ENCODE measurements at regions not wholly inside any gene's neighbourhood (a gene's known extent, or its start where the extent isn't known, plus 50 kb on each side); places are given as distances from the start of the nearest gene placed in this dataset.

DNA sequence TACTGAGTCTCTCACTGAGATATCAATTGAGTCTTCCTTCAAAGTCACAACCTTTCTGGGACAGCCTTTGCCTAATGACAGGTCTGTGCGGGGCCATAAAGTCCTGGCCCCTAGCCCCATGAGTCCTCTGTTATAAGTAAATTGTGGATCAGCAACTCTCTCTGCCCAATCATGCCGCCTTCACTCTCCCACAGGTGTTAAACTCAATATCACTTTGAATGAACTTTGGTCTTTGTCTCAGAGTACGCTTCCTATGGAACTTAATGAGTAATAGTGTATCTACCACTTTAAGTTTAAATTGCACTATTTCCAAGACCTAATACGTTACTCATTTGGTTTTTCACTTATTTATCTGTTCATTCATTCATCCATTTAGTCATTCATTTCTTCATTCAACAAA is 826.4 kb downstream of the TUSC7 start:
- Histone ChIP-seq H3K4me3 (ENCODE audit: extremely low read depth in 1 of 4, insufficient read depth in 2 of 4, low read depth in 3 of 4, low read length in 4 of 4) (no peak overlapping the region), H2BK120ac (replicated peaks; ENCODE audit: low read depth, low read length) (no peak overlapping the region), H2AK5ac (ENCODE audit: low read depth, low read length) (no peak overlapping the region), H3K36me3 (ENCODE audit: control insufficient read depth in 2 of 4, insufficient read depth in 4 of 4, low read length in 3 of 4) (no peaks in the 10 kb centered on the region), H2BK20ac (ENCODE audit: low read length) (no peak overlapping the region), H3K4ac (replicated peaks; ENCODE audit: insufficient read length, low read depth, low read length) (no peak overlapping the region), H3K27ac (ENCODE audit: low read depth, low read length) (no peak overlapping the region), H2BK5ac (ENCODE audit: low read depth, low read length) (no peak overlapping the region), H2BK12ac (ENCODE audit: low read depth, low read length) (no peak overlapping the region), H4K91ac (replicated peaks; ENCODE audit: insufficient read length, low read length) (no peak overlapping the region), H3K4me2 (ENCODE audit: insufficient read depth in 1 of 2, low read depth in 2 of 2, low read length in 2 of 2) (no peak overlapping the region), H3K18ac (ENCODE audit: extremely low read depth, low read length) (no peak overlapping the region), H3K14ac (ENCODE audit: insufficient read length) (no peak overlapping the region), H2BK15ac (ENCODE audit: low read length) (no peak overlapping the region), H2AFZ (ENCODE audit: low read length) (no peak overlapping the region), H3K27me3 (replicated peaks in 1 of 4; ENCODE audit: control insufficient read depth in 3 of 4, extremely low read depth in 1 of 4, insufficient read depth in 3 of 4, low read length in 3 of 4) (peaks cover 0 to 2% (median 0%) of the 10 kb centered on the region in 4 experiments; a peak in 1 of 7 replicates), H3K4me1 (replicated peaks in 1 of 4; ENCODE audit: control insufficient read depth in 3 of 4, insufficient read depth in 4 of 4, low read length in 3 of 4) (no peaks in the 10 kb centered on the region), H3K79me2 (ENCODE audit: control insufficient read depth in 1 of 2, insufficient read depth in 2 of 2, low read length in 2 of 2) (no peaks in the 10 kb centered on the region), H4K20me1 (replicated peaks in 1 of 2; ENCODE audit: control insufficient read depth in 1 of 2, insufficient read depth in 2 of 2, low read length in 2 of 2) (no peaks in the 10 kb centered on the region), H3K23ac (ENCODE audit: insufficient read length) (no peak overlapping the region), H4K5ac (ENCODE audit: insufficient read length, low read depth, low read length) (no peak overlapping the region), H3K56ac (replicated peaks; ENCODE audit: insufficient read length, low read depth, low read length) (no peak overlapping the region), H3K79me1 (ENCODE audit: low read depth, low read length) (no peaks in the 10 kb centered on the region), H3K23me2 (ENCODE audit: low read depth, low read length) (no peaks in the 10 kb centered on the region), H4K8ac (ENCODE audit: extremely low read depth, insufficient read depth, low read length) (no peak overlapping the region), H3K9ac (replicated peaks in 1 of 4; ENCODE audit: extremely low read depth in 1 of 4, low read depth in 3 of 4, low read length in 3 of 4) (no peak overlapping the region), H3K9me3 (ENCODE audit: insufficient read depth in 2 of 2, low read depth in 1 of 2, low read length in 1 of 2) (no peaks in the 10 kb centered on the region)
- WGBS, 2 experiments (ENCODE audit: extremely low coverage in 1 of 2, insufficient coverage in 1 of 2, insufficient read length in 1 of 2, insufficient replicate concordance in 2 of 2, low coverage in 1 of 2, low lambda C conversion rate in 2 of 2, missing lambda C conversion rate in 1 of 2) = 88% methylated on average over 4 of the region's 4 CpGs; no CpG with 5 or more reads in 1 of the 2 experiments
- POLR2A ChIA-PET (ENCODE audit: partially characterized antibody) = no interaction called here
- no peak for DNase-seq (ENCODE audit: low read depth in 1 of 2, low spot score in 2 of 2)
- TF ChIP-seq, protein P1, sequence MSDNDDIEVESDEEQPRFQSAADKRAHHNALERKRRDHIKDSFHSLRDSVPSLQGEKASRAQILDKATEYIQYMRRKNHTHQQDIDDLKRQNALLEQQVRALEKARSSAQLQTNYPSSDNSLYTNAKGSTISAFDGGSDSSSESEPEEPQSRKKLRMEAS (IDR thresholded peaks at IDR 0.05) = no peak
- no peak for TF ChIP-seq MAFK (IDR thresholded peaks at IDR 0.05; ENCODE audit: low read depth, low read length)
- no peak for TF ChIP-seq BRCA1 (IDR thresholded peaks at IDR 0.05; ENCODE audit: low read depth, low read length)
- no peak for TF ChIP-seq FOSL1 (IDR thresholded peaks at IDR 0.05; ENCODE audit: insufficient read depth, low read depth, low read length)
- TF ChIP-seq KDM1A (IDR thresholded peaks at IDR 0.05; ENCODE audit: borderline replicate concordance, low read length) = no peak
- TF ChIP-seq KDM4A (IDR thresholded peaks at IDR 0.05; ENCODE audit: low read depth, low read length, severe bottlenecking) = no peak
- TF ChIP-seq JUN (IDR thresholded peaks at IDR 0.05; ENCODE audit: low read depth, low read length) = no peak
- TF ChIP-seq, protein P2, sequence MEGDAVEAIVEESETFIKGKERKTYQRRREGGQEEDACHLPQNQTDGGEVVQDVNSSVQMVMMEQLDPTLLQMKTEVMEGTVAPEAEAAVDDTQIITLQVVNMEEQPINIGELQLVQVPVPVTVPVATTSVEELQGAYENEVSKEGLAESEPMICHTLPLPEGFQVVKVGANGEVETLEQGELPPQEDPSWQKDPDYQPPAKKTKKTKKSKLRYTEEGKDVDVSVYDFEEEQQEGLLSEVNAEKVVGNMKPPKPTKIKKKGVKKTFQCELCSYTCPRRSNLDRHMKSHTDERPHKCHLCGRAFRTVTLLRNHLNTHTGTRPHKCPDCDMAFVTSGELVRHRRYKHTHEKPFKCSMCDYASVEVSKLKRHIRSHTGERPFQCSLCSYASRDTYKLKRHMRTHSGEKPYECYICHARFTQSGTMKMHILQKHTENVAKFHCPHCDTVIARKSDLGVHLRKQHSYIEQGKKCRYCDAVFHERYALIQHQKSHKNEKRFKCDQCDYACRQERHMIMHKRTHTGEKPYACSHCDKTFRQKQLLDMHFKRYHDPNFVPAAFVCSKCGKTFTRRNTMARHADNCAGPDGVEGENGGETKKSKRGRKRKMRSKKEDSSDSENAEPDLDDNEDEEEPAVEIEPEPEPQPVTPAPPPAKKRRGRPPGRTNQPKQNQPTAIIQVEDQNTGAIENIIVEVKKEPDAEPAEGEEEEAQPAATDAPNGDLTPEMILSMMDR (IDR thresholded peaks at IDR 0.05; ENCODE audit: control extremely low read depth in 1 of 3, insufficient read depth in 1 of 3, low read depth in 1 of 3, low read length in 3 of 3) = no peak
- TF ChIP-seq SP1 (IDR thresholded peaks at IDR 0.05; ENCODE audit: low read depth, low read length) = no peak
- CTCF ChIA-PET (ENCODE audit: partially characterized antibody) = interaction anchor here (3.1 kb wide), 1 partner anchor 10 kb away, joined by 13 read pairs; no protein-coding TSS in a partner anchor
- no peak for FAIRE-seq
